ENCODE measurements at regions not wholly inside any gene's neighbourhood (a gene's known extent, or its start where the extent isn't known, plus 50 kb on each side); places are given as distances from the start of the nearest gene placed in this dataset.

- no peak for TF ChIP-seq CTCF (IDR thresholded peaks at IDR 0.05)
- no peak for TF ChIP-seq EP300 (IDR thresholded peaks at IDR 0.05)
- TF ChIP-seq POLR2A (IDR thresholded peaks at IDR 0.05): no peak
- TF ChIP-seq POLR2AphosphoS5 (IDR thresholded peaks at IDR 0.05): no peak
These were observed 193.9 kb downstream of the MED10 start for GRCh38 chr5:6184481-6184880.

Data from gastroesophageal sphincter (tissue), 3 donors.